Sigmoid colon (tissue), 4 donors: ENCODE measurements at regions not wholly inside any gene's neighbourhood (a gene's known extent, or its start where the extent isn't known, plus 50 kb on each side); places are given as distances from the start of the nearest gene placed in this dataset.

Source experiments
- POLR2AphosphoS5 ChIP-seq, 4 donors: sonication (generic); formaldehyde crosslinking; IDR thresholded peaks; one replicate each; pipeline ENCODE4 v1.6.1; 2017; ENCODE audit warnings: antibody characterized with exemption in 4 of 4
- TF ChIP-seq, protein P1 (sequence below), 4 experiments: fragments of 450-650 bp in 3 of 4; fragments of 200-600 bp in 1 of 4; IDR thresholded peaks; one replicate each; pipeline ENCODE4 v1.5.1; 2016 to 2019; ENCODE audit warnings: antibody characterized with exemption in 4 of 4, mild to moderate bottlenecking in 3 of 4, moderate library complexity in 2 of 4

GRCh38 chr2:21794611-21795010, 670.8 kb downstream of the TDRD15 start:
- TF ChIP-seq, protein P1, sequence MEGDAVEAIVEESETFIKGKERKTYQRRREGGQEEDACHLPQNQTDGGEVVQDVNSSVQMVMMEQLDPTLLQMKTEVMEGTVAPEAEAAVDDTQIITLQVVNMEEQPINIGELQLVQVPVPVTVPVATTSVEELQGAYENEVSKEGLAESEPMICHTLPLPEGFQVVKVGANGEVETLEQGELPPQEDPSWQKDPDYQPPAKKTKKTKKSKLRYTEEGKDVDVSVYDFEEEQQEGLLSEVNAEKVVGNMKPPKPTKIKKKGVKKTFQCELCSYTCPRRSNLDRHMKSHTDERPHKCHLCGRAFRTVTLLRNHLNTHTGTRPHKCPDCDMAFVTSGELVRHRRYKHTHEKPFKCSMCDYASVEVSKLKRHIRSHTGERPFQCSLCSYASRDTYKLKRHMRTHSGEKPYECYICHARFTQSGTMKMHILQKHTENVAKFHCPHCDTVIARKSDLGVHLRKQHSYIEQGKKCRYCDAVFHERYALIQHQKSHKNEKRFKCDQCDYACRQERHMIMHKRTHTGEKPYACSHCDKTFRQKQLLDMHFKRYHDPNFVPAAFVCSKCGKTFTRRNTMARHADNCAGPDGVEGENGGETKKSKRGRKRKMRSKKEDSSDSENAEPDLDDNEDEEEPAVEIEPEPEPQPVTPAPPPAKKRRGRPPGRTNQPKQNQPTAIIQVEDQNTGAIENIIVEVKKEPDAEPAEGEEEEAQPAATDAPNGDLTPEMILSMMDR (IDR thresholded peaks at IDR 0.05) = no peak
- TF ChIP-seq POLR2AphosphoS5 (IDR thresholded peaks at IDR 0.05) = no peak
